DMS53 (cell line): ENCODE measurements at regions not wholly inside any gene's neighbourhood (a gene's known extent, or its start where the extent isn't known, plus 50 kb on each side); places are given as distances from the start of the nearest gene placed in this dataset.

Experiments used
- DNase-seq: peaks from one replicate; lab custom pipeline; 2025; lab: John Stamatoyannopoulos, UW

DNA sequence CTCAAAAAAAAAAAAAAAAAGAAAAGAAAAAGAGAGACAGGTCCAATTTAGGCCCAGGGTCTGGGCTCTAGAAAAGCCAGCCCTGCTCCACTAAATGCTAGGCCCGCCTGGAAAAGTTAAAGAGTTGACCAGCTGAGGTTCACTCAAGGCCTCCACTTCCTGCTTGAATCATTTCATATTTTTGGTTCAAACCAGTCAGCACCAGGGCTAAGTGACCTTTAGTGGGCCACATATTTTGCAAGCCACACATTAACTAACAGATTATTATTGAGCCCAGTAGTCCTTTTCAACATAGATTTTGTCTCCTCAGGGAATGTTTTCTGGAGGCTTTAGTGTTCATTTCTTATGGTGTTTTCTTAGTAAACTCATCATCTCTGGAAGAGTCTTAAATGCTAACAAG is 156.6 kb downstream of the TLR4 start:
- no peak for DNase-seq

DNA sequence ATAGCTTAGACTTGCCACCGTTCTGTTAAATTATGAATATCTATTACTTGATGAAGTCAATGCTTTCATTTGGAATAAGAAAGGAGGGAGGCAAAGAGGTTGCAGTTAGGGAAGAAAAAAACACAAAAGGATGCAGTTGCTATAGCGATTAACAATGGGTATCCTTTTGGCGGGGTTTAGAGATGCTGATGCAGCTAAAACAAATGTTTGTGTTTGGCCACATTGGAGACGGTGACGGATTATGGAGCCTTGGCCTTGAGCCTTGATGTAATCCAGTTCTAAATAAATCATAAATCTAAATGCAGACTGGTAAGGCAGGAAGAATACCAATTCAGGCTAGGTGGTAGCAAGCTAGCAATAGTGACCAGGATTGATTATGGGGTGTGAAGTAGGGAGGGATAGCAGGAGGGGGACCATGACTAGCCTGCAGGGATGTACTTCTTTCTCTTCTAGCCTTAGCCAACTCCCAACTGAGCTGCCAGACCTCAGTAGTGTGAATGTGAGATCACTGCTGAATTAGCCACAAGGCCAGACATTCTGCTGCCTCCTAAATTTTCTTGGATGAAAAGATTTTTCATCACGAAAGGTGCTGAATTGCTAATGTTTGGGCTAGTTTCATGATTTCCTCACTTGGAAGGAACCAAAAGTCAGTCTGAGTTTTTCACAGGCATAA is 160.3 kb downstream of the TLR4 start:
- DNase-seq = no peak

DNA sequence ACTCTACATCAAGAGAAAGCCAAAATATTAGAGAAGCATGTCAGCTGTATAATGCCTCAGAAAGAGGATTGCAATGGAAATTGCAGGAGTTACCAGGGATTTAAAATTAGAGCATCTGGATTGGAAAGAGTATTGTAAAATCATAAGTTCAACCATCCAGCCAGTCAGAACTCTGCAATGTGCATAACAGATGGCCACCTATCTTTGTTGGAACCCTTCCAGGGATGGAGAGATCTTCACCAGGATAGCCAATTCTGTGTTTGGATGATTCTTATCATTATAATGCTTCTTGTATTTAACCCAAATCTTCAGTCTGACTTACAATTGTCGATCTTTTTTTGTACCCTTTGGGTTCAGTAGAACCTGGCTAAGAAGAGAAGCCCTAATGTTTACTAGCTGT is 164.4 kb downstream of the TLR4 start:
- no peak for DNase-seq

DNA sequence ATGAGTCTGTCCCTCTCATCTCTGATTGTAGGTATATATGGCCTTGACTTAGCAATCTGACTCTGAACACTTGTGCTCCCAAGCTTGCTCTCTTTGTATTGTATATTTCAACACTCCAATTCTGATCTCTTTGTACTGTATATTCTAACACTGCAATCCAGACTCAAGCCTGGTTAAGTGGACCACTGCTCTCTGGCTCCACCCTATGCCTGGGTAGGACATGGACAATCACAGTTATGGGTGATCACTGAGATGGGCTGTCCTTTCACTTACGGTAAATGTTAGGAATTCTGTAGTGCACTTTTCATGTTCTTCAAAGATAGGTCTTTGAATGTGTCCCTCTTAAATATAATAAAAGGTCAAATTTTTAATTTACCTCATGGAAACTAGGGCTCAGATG is 165.1 kb downstream of the TLR4 start:
- DNase-seq = peak; percentile 36

DNA sequence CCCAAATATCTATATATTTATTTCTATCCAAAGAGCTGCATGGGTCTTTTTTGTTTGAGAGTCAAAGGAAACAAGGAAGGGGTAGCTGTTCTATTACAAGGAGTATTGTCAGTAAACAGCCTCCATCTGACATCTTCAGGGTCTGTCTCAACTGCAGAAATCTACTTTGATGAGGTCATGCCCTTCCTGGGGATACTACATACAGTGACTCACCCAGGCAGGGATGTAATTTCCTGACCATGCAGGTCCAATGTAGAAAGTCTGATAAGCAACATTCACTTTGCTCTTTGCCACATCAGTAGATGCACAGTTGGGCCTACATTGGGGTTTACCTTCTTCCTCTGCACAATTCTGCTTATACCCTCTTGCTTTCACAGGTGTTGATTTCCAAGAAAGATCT is 165.5 kb downstream of the TLR4 start:
- DNase-seq = peak; percentile 16

DNA sequence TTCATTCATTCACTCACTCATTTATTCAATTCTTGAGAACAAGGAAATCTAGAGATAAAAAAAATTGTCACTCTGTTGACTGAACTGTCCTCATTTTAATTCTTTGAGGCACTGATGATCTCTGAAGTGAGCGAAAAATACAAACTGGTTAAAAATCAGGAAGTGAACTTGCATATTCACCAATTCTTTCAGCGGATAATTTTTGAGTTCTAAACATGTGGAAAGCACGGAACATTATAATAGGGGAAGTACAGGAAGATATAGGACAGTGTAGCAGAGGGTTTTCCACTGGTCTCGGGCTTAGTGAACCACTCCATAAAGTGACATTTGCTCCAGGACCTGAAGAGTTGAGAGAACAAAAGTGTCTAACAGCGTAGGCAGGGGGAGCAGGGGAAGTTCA is 169.5 kb downstream of the TLR4 start:
- DNase-seq = no peak

DNA sequence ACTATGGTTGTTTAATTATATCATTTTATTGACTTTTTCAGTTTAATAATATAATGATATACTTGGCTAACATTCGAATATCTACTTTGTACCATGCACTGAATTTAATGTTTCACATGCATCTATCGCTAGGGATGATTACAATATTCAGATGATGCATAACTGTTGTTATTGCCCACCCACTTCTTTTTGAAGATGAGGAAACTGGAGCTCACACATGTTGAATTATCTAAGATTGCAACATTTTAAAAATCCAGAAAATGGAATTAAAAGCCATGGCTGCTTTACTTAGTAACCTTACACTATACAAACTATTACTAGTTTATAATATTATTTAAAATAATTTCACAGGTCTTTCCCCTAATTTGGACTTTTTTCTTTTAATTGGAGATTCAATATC is 171.7 kb downstream of the TLR4 start:
- DNase-seq = no peak

DNA sequence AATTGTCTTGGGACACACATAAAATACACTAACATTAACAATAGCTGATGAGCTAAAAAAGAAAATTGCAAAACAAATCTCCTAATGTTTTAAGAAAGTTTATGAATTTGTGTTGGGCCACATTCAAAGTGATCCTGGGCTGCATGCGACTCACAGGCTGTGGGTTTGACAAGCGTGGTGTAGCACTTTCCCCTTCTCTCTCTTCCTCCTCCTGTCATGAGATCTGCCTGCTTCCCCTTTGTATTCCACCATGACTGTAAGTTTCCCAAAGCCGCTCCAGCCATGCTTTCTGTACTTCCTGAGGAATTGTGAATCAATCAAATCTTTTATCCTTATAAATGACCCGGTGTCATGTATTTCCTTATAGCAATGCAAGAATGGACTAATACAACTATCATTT is 178.0 kb downstream of the TLR4 start:
- no peak for DNase-seq

DNA sequence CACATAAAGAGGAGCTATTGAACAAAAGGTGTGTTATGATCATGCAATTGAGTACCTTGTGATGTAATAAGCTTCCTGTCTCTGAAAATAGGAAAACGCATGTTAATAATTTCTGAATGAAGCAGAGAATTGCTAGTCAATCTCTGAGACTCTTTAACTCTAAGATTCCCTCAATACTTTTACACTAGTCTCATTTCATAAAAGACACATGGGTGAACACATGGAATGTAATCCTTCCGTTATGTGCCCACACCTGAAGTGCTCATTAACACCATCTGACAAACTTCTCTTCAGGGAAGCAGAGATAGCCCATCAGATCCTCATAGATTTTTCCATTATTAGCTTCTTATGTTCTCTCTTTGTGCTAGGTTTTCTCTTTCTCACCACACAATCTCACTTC is 182.4 kb downstream of the TLR4 start:
- no peak for DNase-seq

DNA sequence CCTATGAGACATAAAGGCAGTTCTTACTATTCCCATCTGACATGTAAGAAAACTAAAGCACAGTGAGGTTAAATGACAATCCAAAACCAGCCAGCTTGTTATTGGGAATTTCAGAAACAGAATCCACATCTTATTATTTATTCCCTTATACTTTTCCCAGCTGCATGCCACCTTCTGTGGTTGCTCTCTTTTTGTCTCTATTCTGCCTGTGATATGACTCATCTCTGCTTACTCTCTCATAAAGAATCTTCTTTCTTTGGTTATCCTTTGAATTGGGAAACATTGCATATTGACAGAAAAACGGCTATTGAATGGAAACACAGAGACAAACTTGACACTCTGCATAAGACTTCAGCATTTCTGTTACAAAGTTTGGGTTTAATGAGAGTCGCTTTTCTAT is 183.2 kb downstream of the TLR4 start:
- DNase-seq = no peak

DNA sequence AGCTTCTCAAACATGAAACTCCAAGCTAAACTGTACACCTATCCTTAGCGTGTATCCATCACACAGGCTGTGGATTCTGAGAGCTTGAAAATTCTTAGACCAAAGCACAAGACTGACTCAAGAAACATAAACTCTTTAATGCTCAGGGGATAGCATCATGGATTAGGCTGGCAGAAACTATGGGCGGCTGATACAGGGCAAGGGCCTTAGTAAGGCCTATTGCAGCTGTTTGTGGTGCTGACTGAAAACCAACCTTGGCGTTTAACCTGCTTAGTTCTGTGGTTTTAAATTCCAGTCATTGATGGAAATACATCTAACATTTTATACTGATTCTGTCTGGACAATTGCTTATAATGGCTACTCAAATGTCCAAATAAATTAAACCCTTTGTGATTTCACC is 183.7 kb downstream of the TLR4 start:
- no peak for DNase-seq

DNA sequence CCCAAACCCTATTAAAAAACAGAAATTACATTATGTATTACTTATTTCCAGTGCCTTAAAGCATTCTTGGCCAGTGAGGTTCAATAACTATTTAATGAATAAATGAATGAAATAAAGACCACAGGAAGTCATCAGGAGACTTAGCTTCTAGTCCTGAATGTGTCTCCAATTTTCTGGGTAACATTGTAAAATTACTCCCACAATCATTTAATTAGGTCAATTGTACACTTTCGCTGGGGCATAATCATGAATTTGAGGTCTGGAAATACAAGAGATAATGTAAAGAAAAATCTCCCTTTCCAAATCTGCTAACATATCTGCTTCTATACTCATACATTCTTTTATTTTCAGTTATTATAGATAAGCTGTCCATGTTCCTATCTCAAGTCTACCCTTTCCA is 199.2 kb downstream of the TLR4 start:
- no peak for DNase-seq

DNA sequence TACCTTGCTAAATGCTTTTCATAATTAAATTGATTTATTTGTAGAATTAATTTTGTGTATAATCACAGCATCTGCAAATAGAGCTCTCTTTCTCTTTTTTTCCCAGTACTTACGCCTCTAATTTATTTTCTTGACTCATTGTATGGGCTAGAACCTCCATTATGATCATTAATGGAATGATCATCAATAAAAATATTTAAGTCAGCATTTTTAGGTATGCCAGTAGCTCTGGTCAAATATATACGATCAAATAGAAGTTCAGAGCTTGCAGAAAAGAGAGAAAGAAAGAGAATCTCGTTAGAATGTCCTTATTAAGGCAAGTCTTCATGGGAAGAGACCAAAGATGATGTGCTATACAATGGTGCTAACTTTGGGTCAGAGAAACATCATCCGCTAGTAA is 202.6 kb downstream of the TLR4 start:
- DNase-seq = no peak

DNA sequence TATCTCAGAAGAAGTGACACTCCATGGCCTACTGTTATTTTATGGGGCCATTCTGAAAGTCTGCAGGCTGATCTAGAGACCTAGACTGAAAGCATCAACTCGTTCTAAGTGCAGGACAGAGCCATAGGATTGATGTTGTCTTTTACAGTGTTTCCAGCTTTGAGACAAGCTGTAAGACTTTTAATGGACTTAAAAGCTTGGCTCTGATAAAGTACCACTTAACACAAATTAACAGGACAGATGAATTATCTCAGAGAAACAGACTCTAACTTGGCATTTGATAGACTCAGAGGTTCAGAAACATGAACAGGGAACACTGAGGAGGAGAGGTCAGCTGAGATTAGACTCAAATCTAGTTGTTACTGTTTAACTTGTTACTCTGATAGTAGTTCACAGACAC is 203.2 kb downstream of the TLR4 start:
- no peak for DNase-seq

DNA sequence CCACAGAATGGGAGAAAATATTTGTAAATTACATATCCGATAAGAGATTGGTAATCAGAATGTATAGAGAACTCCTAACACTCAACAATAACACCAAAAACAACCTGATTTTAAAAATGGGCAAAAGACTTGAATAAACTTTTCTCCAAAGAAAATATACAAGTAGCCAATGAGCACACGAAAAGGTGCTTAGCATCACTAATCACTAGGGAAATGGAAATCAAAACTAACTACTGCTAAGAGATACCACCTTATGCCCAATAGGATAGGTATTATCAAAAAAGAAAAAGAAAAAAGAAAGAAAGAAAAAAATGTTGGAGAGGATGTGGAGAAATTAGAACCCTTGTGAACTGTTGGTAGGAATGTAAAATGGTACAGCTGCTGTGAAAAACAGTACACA is 212.1 kb downstream of the TLR4 start:
- DNase-seq = no peak

DNA sequence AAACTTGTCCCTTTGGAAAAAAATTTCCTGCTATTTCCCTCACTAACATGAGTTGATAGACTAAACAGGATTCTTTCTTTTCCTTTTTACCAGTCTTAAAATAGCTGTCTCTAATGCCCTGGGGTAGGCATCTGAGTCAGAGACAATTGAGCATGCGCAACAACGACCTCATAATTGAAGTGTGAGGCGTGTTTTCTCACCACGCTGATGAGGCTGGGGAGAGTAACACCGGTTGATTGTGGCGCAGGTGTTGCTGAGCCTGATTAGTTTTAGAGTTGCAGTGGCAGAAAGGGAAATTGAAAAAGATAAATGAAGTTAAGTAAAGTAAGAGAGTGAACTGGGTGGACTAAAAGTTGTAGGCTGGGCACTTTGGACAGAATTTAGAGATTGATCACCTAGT is 213.7 kb downstream of the TLR4 start:
- no peak for DNase-seq

DNA sequence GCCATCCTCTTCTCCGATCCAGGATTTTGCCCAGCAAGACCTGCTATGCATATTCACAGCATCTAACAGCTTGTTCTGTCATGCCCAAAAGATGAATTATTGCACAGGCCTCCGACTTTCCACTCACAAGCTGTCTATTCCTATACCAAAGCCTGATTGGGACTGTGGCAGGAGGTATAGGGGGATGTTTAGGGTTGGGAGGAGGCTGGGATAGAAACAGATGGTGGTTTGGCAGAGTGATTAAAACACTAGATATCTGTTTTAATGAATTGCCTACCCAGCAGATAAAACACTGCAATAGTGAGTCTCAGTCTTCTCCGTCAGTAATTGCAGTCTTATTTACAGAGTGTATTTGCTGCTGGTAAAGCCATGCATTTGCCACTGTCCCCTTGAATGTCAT is 215.3 kb downstream of the TLR4 start:
- no peak for DNase-seq

DNA sequence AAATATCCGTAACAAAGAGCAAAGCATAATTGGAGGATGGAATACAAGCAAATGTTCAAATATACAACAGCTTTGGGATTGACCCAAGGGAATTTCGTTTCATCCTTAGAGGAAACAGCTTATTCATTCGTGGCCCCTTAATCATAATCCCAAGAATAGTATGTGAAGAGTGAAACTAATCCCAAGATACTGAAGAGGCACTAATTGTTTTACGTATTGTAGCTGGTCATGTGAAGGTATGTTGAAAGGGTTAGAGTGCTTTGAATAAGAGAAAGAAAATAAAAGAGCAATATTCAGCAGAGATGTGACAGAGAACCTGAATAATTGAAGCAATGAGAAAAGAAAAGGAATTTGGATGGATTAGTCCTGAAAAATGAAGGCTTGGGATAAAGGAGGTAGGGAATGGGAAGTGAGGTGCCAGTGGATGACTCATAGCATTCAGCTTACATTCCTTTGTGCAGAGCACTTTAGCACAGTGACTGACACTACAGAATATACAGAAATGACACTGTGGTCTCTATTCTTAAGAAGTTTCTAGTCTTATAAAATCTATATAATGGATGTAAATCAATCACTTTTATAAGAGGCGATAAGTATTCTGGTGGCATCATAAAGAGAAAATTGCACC is 221.9 kb downstream of the TLR4 start:
- DNase-seq = peak; percentile 22

DNA sequence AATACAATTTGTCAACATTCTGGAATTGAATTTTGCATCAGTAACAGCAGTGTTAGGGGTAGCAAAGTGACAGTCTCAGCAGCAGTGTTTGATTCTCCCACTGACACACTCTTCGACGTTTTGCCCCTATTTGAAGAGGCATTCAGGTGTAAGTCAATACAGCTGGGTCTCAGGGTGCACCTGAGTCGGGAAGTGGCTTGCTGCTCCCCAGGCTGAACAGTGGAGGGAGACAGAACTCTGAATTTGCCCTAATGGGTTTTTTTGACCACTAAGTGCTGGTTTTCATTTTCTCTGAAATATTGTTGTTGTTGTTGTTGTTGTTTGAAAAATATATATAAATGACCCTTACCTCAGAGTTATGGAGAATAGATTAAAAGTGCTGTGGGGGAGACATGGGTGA is 223.2 kb downstream of the TLR4 start:
- peak; percentile 42 for DNase-seq

DNA sequence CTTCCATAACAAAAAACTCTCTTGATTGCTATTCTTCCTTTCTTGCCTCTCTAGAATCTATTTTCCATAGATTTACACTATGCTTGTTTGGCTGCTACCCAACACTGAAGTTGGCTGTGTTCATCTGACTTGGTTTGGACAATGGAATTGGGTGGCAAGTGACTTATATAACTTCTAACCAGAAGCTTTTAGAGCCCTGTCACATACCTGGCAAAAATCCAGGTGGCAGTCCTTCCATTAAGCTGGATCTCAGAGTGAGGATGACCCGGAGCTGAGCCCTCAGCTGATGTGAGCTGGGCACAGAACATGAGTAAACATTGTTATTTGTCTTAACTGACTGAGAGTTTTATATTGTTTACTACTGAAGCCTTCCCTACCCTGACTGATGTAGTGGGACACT is 225.7 kb downstream of the TLR4 start:
- peak; percentile 49 for DNase-seq

DNA sequence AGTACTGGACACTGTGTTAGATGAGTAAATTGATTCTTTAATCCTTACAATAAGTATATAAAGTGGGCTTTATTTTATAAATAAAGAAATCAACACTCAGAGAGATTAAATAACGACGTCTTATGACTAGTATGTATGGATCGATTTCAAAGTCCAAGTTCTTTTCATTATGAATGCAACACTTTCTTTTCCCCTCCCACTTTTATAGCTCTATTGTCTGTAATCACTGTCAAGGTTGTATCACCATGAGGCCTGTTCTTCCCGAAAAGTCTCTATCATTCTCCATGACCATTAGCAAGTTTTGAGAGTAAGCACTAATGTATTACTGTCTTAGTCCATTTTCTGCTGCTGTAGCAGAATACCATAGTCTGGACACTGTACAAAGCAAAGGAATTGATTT is 228.4 kb downstream of the TLR4 start:
- no peak for DNase-seq

DNA sequence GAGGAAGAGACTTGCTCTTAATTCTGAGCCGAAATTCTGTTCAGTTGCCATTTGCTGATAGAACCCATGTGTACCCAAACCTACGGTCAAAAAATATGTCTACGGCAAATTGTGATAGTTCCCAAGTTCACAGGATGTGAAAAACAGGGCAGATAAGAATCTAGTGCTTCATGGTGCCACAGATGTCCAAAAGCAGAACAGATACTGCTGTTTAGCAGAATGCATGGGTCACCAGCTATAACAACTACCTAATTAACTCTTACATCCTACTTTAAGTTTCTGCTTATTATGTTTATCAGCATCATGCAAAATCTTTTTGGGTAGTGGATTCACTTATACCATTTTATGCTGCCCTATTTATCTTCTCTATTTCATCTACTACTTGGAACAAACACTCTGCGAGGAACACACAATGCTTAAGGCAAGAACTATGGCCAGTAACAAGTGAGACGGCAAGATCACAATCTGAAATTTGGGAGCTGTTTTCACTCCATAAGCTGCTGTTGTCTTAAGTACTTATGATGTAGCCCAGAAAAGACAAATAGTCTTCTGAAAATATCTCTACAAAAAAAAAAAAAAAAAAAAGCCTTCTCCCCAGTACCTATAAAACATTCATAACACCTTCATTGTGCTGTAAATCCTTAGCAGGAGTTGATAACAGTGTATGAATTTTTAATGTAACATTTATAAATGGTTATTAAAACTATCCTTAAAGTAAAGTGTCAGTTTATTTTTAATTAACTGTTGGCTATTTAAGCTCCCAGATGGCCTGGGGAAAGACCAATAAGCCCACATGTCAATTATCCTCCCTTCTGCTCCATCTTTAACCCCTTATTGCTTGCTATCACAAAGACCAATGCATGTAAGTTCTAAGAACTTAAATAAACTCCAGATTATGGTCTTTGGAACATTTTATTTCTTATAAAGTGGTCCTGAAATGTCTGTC is 232.3 kb downstream of the TLR4 start:
- DNase-seq = no peak

DNA sequence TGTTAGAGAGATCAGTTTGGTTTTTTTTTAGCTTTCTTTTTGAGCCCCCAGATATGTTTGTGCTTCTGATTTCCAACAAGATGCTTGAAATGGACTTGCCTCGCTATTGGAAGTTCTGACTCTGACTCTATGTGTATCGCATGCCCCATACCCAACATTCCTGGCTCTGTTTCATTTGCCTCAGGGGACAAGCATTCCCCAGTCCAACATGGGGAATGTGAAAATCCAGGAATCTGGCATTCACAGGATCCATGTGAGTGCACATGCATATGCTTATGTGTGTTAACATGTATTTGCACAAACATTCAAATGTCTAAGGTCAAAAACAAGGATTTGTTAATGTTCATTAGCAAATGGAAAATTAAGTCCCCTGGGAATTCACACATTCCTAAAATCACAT is 233.9 kb downstream of the TLR4 start:
- no peak for DNase-seq
